ENCODE measurements at regions not wholly inside any gene's neighbourhood (a gene's known extent, or its start where the extent isn't known, plus 50 kb on each side); places are given as distances from the start of the nearest gene placed in this dataset.

DNA sequence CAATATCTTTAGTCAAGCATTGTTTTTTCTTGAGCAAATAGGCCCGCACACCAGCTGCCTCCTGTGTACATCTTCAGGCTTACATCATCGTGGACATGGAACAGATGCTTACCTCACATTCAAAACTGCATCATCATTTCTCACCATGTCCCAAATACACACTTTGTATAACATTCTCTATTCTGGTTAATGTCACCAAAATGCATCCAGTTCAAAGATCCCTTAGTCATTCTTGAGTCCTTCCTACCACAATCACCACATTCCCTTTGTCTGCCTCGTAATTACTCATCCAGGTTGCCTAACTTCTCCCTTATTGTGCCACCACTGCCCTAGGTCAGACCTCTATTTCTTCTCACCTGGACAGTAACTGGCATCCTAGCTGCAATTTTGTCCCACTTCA, 373.7 kb upstream of the GALNT5 start:
- TF ChIP-seq, protein P1, sequence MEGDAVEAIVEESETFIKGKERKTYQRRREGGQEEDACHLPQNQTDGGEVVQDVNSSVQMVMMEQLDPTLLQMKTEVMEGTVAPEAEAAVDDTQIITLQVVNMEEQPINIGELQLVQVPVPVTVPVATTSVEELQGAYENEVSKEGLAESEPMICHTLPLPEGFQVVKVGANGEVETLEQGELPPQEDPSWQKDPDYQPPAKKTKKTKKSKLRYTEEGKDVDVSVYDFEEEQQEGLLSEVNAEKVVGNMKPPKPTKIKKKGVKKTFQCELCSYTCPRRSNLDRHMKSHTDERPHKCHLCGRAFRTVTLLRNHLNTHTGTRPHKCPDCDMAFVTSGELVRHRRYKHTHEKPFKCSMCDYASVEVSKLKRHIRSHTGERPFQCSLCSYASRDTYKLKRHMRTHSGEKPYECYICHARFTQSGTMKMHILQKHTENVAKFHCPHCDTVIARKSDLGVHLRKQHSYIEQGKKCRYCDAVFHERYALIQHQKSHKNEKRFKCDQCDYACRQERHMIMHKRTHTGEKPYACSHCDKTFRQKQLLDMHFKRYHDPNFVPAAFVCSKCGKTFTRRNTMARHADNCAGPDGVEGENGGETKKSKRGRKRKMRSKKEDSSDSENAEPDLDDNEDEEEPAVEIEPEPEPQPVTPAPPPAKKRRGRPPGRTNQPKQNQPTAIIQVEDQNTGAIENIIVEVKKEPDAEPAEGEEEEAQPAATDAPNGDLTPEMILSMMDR (IDR thresholded peaks at IDR 0.05) = no peak
- TF ChIP-seq POLR2A (IDR thresholded peaks at IDR 0.05) = no peak

Measured in uterus (tissue), 2 donors.